Ovary (tissue), 3 donors: ENCODE measurements at regions not wholly inside any gene's neighbourhood (a gene's known extent, or its start where the extent isn't known, plus 50 kb on each side); places are given as distances from the start of the nearest gene placed in this dataset.

Source experiments
- CTCF ChIP-seq, 3 donors: fragments of 450-650 bp in 2 of 3; fragments of 200-600 bp in 1 of 3; IDR thresholded peaks; one replicate each; pipeline versions ENCODE4 v1.5.1 to v1.8.0; 2016 to 2022; ENCODE audit warnings: antibody characterized with exemption in 3 of 3, mild to moderate bottlenecking in 1 of 3
- POLR2A ChIP-seq: fragments of 450-650 bp; IDR thresholded peaks from one replicate; pipeline ENCODE4 v1.6.1; 2017; ENCODE audit warnings: antibody characterized with exemption, mild to moderate bottlenecking, moderate library complexity
- donor health status: DM: no; HTN: no; CAD: no.

- no peak for TF ChIP-seq CTCF (IDR thresholded peaks at IDR 0.05)
- TF ChIP-seq POLR2A = no peak
Observed at GRCh38 chr2:88892788-88893187, 201.3 kb downstream of the RPIA start.
